Panc1 (cell line): ENCODE measurements at regions not wholly inside any gene's neighbourhood (a gene's known extent, or its start where the extent isn't known, plus 50 kb on each side); places are given as distances from the start of the nearest gene placed in this dataset.

ENCODE experiments used
- ATAC-seq: fragments of 200-7000 bp; cut with Tn5 transposase; 2 replicates; pipeline ENCODE4 v1.9.1; 2020; ENCODE audit warnings: mild to moderate bottlenecking, moderate library complexity
- BruUV-seq: library from RNA; stranded (reverse); fragments of 400-500 nt; replicated peaks from 2 replicates; lab custom pipeline; 2021; lab: Mats Ljungman, UMichigan
- CTCF ChIA-PET: fragments of 300-600 bp; sonication (Branson Sonifier 250); formaldehyde crosslinking; loops from one replicate; lab custom pipeline; 2022; ENCODE audit warnings: antibody characterized with exemption; lab: Charles Lee
- POLR2A ChIA-PET: fragments of 300-600 bp; sonication (Branson Sonifier 250); formaldehyde crosslinking; loops from one replicate; lab custom pipeline; 2022; ENCODE audit warnings: antibody characterized with exemption; lab: Charles Lee
- DNase-seq: peaks from one replicate; pipeline ENCODE4 v3.0.0-alpha.2; 2010; ENCODE audit warnings: low read depth, low spot score
- H3K27ac ChIP-seq: 2 replicates; pipeline ENCODE4 v1.5.1; 2011; ENCODE audit warnings: mild to moderate bottlenecking, low read length, inconsistent platforms
- H3K27me3 ChIP-seq: fragments of 200-500 bp; sonication (Bioruptor generic); 2 replicates; pipeline ENCODE4 v1.6.0; 2014; ENCODE audit warnings: low read length, inconsistent platforms; ENCODE audit not compliant: control insufficient read depth, insufficient read depth
- H3K36me3 ChIP-seq: fragments of 200-500 bp; sonication (Bioruptor generic); 2 replicates; pipeline ENCODE4 v1.5.1; 2014; ENCODE audit warnings: inconsistent platforms, mild to moderate bottlenecking, low read length, moderate library complexity; ENCODE audit not compliant: control insufficient read depth, insufficient read depth
- H3K4me1 ChIP-seq: 2 replicates; pipeline ENCODE4 v1.5.1; 2011; ENCODE audit warnings: inconsistent platforms, mild to moderate bottlenecking, low read length, moderate library complexity; ENCODE audit not compliant: control insufficient read depth, insufficient read depth
- H3K4me3 ChIP-seq, 2 experiments: 2 replicates each; pipeline ENCODE4 v1.5.1; 2011 to 2012; ENCODE audit warnings: low read depth in 2 of 2, low read length in 2 of 2, mild to moderate bottlenecking in 2 of 2, inconsistent platforms in 1 of 2, moderate library complexity in 1 of 2
- H3K9me3 ChIP-seq: fragments of 200-500 bp; sonication (Bioruptor generic); 2 replicates; pipeline ENCODE4 v1.5.1; 2014; ENCODE audit warnings: low read depth, mild to moderate bottlenecking, inconsistent platforms, low read length, moderate library complexity; ENCODE audit not compliant: control insufficient read depth, insufficient read depth
- POLR2AphosphoS5 ChIP-seq: IDR thresholded peaks from 2 replicates; pipeline ENCODE4 v1.6.1; 2012; ENCODE audit warnings: mild to moderate bottlenecking, low read depth, low read length, moderate library complexity
- SIN3A ChIP-seq: IDR thresholded peaks from 2 replicates; pipeline ENCODE4 v1.6.1; 2012; ENCODE audit warnings: low read depth, mild to moderate bottlenecking, low read length, moderate library complexity, borderline replicate concordance; ENCODE audit not compliant: insufficient read depth
- TCF7L2 ChIP-seq: IDR thresholded peaks from 2 replicates; pipeline ENCODE4 v1.6.1; 2011; ENCODE audit warnings: mild to moderate bottlenecking, low read depth, low read length, inconsistent platforms
- in situ Hi-C: cut with HindIII; loops from 2 replicates; pipeline ENCODE4 v1.10.0; 2016; ENCODE audit warnings: low sequenced_read_pairs, low pct_unique_long_range_greater_than_20kb
- intact Hi-C: fragments of 100-400 bp; cut with micrococcal nuclease; formaldehyde crosslinking; loops from one replicate; pipeline ENCODE4 v1.10.0; 2022; ENCODE audit not compliant: unreplicated experiment
- TF ChIP-seq, protein P1 (sequence below), 2 experiments: IDR thresholded peaks; 2 replicates each; pipeline ENCODE4 v1.6.1; 2011 to 2012; ENCODE audit warnings: low read depth in 2 of 2, control low read depth in 1 of 2, low read length in 1 of 2, mild to moderate bottlenecking in 1 of 2, moderate library complexity in 1 of 2; ENCODE audit not compliant: insufficient read depth in 1 of 2
- TF ChIP-seq, protein P2 (sequence below): fragments of 450-650 bp; IDR thresholded peaks from 2 replicates; pipeline ENCODE4 v1.5.1; 2017; ENCODE audit warnings: mild to moderate bottlenecking

DNA sequence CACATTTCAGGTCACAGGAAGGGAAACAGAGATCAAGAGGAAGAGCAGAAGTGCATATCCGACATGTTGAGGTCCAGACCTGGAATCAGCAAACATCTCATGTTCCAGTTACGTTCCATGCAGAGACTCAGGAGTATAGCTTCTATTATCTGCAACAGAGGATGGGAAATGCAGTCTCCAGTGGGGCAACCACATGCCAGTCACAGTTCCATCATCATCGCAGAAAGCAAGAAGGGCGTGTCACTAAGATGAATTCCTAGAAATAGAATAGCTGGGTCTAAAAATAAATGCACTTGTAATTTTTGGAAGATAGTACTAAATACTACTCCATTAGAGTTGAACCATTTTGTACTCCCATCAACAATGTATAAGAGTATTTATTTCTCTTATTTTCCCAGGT lies 133.2 kb upstream of the MDFIC start:
- Histone ChIP-seq H3K27ac (no peak overlapping the region), H3K4me3 (no peak overlapping the region), H3K9me3 (no peaks in the 10 kb centered on the region), H3K27me3 (no peaks in the 10 kb centered on the region), H3K36me3 (no peaks in the 10 kb centered on the region), H3K4me1 (no peaks in the 10 kb centered on the region)
- in situ Hi-C loops (no loop called here), intact Hi-C loops (no loop called here)
- DNase-seq (no peak), ATAC-seq (no peak)
- CTCF ChIA-PET, result no interaction called here
- no TSS peak for BruUV-seq
- POLR2A ChIA-PET, result no interaction called here
- no peak for TF ChIP-seq TCF7L2

- Histone ChIP-seq H3K4me1 (no peaks in the 10 kb centered on the region), H3K36me3 (no peaks in the 10 kb centered on the region), H3K27ac (no peak overlapping the region), H3K27me3 (no peaks in the 10 kb centered on the region), H3K9me3 (no peaks in the 10 kb centered on the region), H3K4me3 (no peak overlapping the region)
- in situ Hi-C loops, result no loop called here
- ChIA-PET CTCF (no interaction called here), POLR2A (no interaction called here)
- BruUV-seq, result no TSS peak
- intact Hi-C loops, result no loop called here
- TF ChIP-seq, protein P1, sequence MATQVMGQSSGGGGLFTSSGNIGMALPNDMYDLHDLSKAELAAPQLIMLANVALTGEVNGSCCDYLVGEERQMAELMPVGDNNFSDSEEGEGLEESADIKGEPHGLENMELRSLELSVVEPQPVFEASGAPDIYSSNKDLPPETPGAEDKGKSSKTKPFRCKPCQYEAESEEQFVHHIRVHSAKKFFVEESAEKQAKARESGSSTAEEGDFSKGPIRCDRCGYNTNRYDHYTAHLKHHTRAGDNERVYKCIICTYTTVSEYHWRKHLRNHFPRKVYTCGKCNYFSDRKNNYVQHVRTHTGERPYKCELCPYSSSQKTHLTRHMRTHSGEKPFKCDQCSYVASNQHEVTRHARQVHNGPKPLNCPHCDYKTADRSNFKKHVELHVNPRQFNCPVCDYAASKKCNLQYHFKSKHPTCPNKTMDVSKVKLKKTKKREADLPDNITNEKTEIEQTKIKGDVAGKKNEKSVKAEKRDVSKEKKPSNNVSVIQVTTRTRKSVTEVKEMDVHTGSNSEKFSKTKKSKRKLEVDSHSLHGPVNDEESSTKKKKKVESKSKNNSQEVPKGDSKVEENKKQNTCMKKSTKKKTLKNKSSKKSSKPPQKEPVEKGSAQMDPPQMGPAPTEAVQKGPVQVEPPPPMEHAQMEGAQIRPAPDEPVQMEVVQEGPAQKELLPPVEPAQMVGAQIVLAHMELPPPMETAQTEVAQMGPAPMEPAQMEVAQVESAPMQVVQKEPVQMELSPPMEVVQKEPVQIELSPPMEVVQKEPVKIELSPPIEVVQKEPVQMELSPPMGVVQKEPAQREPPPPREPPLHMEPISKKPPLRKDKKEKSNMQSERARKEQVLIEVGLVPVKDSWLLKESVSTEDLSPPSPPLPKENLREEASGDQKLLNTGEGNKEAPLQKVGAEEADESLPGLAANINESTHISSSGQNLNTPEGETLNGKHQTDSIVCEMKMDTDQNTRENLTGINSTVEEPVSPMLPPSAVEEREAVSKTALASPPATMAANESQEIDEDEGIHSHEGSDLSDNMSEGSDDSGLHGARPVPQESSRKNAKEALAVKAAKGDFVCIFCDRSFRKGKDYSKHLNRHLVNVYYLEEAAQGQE (IDR thresholded peaks at IDR 0.05; ENCODE audit: insufficient read depth in 1 of 2, low read depth in 2 of 2, low read length in 1 of 2), result no peak
- TF ChIP-seq, protein P2, sequence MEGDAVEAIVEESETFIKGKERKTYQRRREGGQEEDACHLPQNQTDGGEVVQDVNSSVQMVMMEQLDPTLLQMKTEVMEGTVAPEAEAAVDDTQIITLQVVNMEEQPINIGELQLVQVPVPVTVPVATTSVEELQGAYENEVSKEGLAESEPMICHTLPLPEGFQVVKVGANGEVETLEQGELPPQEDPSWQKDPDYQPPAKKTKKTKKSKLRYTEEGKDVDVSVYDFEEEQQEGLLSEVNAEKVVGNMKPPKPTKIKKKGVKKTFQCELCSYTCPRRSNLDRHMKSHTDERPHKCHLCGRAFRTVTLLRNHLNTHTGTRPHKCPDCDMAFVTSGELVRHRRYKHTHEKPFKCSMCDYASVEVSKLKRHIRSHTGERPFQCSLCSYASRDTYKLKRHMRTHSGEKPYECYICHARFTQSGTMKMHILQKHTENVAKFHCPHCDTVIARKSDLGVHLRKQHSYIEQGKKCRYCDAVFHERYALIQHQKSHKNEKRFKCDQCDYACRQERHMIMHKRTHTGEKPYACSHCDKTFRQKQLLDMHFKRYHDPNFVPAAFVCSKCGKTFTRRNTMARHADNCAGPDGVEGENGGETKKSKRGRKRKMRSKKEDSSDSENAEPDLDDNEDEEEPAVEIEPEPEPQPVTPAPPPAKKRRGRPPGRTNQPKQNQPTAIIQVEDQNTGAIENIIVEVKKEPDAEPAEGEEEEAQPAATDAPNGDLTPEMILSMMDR, result no peak
- no peak for TF ChIP-seq TCF7L2
- TF ChIP-seq SIN3A, result no peak
- TF ChIP-seq POLR2AphosphoS5, result no peak
- ATAC-seq (no peak), DNase-seq (no peak)
Measured at GRCh38 chr7:114789161-114789560, 132.7 kb upstream of the MDFIC start.

GRCh38 chr7:114789871-114790311 lies 132.0 kb upstream of the MDFIC start:
- intact Hi-C loops, result no loop called here
- ATAC-seq (no peak), DNase-seq (no peak)
- Histone ChIP-seq H3K4me1 (no peaks in the 10 kb centered on the region), H3K27ac (no peak overlapping the region), H3K9me3 (no peaks in the 10 kb centered on the region), H3K4me3 (no peak overlapping the region), H3K36me3 (no peaks in the 10 kb centered on the region), H3K27me3 (no peaks in the 10 kb centered on the region)
- no TSS peak for BruUV-seq
- in situ Hi-C loops, result no loop called here
- no peak for TF ChIP-seq POLR2AphosphoS5
- TF ChIP-seq, protein P1 (IDR thresholded peaks at IDR 0.05; ENCODE audit: insufficient read depth in 1 of 2, low read depth in 2 of 2, low read length in 1 of 2), result no peak
- TF ChIP-seq, protein P2, result no peak
- ChIA-PET CTCF (no interaction called here), POLR2A (no interaction called here)
